AG04450 (cell line): ENCODE measurements at regions not wholly inside any gene's neighbourhood (a gene's known extent, or its start where the extent isn't known, plus 50 kb on each side); places are given as distances from the start of the nearest gene placed in this dataset.

ENCODE experiments used
- CTCF ChIA-PET: fragments of 300-600, 350-600 bp; formaldehyde crosslinking; extraction: SDS; loops from one replicate; lab custom pipeline; 2022; ENCODE audit warnings: antibody characterized with exemption, inconsistent platforms; lab: Charles Lee
- POLR2A ChIA-PET: fragments of 350-600 bp; formaldehyde crosslinking; extraction: SDS; loops from one replicate; lab custom pipeline; 2021; ENCODE audit warnings: antibody characterized with exemption, inconsistent platforms; lab: Yijun Ruan, JAX
- DNase-seq: peaks from one replicate; pipeline ENCODE4 v3.0.0-alpha.2; 2011; ENCODE audit warnings: low read depth, low spot score
- H3K27ac ChIP-seq: one replicate; pipeline ENCODE4 v1.5.1; 2012; ENCODE audit warnings: low read depth, low read length, control low read depth
- H3K27me3 ChIP-seq: one replicate; pipeline ENCODE4 v1.6.0; 2012; ENCODE audit warnings: low read length; ENCODE audit not compliant: control insufficient read depth, insufficient read depth
- H3K4me3 ChIP-seq: 2 replicates; pipeline ENCODE4 v1.5.1; 2011; ENCODE audit warnings: mild to moderate bottlenecking, low read depth, low read length, control low read depth
- H3K9me3 ChIP-seq: 2 replicates; pipeline ENCODE4 v1.5.1; 2012; ENCODE audit warnings: low read length; ENCODE audit not compliant: control insufficient read depth, insufficient read depth
- TF ChIP-seq, protein P1 (sequence below): IDR thresholded peaks from 2 replicates; pipeline ENCODE4 v1.5.1; 2011; ENCODE audit warnings: low read depth, low read length, control low read depth, inconsistent platforms

DNA sequence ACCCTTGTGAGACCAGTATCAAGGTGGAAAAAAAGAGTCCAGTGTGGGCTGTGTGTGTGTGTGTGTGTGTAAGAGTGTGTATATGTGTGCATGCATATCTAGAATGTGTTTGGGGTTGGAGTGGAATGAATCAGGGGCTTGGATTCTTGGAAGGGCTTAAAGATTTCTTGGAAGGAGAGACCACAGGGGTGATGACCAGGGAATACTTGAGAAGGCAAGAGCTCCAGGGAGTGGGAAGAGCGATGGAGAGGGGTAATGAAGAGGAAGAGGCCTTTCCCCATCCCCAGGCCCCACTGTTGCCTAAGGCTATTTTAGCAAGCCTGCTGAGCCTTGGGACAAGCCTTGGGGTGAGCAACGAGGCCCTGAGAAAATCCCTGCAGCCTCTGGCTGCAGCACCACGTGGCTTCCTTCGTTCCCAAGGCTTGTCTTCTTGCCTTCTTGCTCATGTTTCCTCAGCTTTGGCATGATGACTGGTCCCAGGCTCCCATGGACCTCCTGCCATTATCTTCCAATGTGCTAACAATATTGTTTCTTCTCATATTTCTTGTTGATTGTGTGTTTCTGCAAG, 663.4 kb downstream of the INHBA start:
- ChIA-PET CTCF (no interaction called here), POLR2A (interaction anchor here (0.8 kb wide), 1 partner anchor 13 kb away, joined by 3 read pairs; no protein-coding TSS in a partner anchor)
- no peak for DNase-seq
- no peak overlapping the region for H3K4me3 ChIP-seq
- no peak overlapping the region for H3K27ac ChIP-seq
- H3K27me3 ChIP-seq: peaks cover 2% of the 10 kb centered on the region
- H3K9me3 ChIP-seq: peaks cover 9% of the 10 kb centered on the region
- TF ChIP-seq, protein P1, sequence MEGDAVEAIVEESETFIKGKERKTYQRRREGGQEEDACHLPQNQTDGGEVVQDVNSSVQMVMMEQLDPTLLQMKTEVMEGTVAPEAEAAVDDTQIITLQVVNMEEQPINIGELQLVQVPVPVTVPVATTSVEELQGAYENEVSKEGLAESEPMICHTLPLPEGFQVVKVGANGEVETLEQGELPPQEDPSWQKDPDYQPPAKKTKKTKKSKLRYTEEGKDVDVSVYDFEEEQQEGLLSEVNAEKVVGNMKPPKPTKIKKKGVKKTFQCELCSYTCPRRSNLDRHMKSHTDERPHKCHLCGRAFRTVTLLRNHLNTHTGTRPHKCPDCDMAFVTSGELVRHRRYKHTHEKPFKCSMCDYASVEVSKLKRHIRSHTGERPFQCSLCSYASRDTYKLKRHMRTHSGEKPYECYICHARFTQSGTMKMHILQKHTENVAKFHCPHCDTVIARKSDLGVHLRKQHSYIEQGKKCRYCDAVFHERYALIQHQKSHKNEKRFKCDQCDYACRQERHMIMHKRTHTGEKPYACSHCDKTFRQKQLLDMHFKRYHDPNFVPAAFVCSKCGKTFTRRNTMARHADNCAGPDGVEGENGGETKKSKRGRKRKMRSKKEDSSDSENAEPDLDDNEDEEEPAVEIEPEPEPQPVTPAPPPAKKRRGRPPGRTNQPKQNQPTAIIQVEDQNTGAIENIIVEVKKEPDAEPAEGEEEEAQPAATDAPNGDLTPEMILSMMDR: no peak

- DNase-seq: no peak
- Histone ChIP-seq H3K9me3 (peaks cover 2% of the 10 kb centered on the region), H3K27me3 (no peaks in the 10 kb centered on the region), H3K27ac (no peak overlapping the region), H3K4me3 (no peak overlapping the region)
- TF ChIP-seq, protein P1: no peak
- ChIA-PET CTCF (no interaction called here), POLR2A (no interaction called here)
Observed at GRCh38 chr7:41038211-41038610, 664.7 kb downstream of the INHBA start.

- POLR2A ChIA-PET: no interaction called here
Observed at GRCh38 chr7:41037691-41038090, 665.2 kb downstream of the INHBA start.

GRCh38 chr7:41035794-41036193, 667.1 kb downstream of the INHBA start:
- Histone ChIP-seq H3K9me3 (no peaks in the 10 kb centered on the region; the same call in 1 of the 2 replicates), H3K4me3 (no peak overlapping the region), H3K27me3 (no peaks in the 10 kb centered on the region), H3K27ac (no peak overlapping the region)
- CTCF ChIA-PET: no interaction called here
- no peak for DNase-seq
- TF ChIP-seq, protein P1: no peak
- POLR2A ChIA-PET: no interaction called here

More at GRCh38 chr7:41037691-41038090, 665.2 kb downstream of the INHBA start:
- H3K27me3 ChIP-seq: no peaks in the 10 kb centered on the region
- CTCF ChIA-PET: no interaction called here
- no peaks in the 10 kb centered on the region; the same call in 1 of the 2 replicates for H3K9me3 ChIP-seq
- no peak overlapping the region for H3K27ac ChIP-seq
- TF ChIP-seq, protein P1: no peak
- DNase-seq: no peak
- H3K4me3 ChIP-seq: no peak overlapping the region

- Histone ChIP-seq H3K4me3 (no peak overlapping the region), H3K27me3 (no peaks in the 10 kb centered on the region), H3K27ac (no peak overlapping the region), H3K9me3 (no peaks in the 10 kb centered on the region; the same call in 1 of the 2 replicates)
- DNase-seq: no peak
- ChIA-PET CTCF (no interaction called here), POLR2A (no interaction called here)
- TF ChIP-seq, protein P1: no peak
Observed at GRCh38 chr7:41033500-41033899, 669.4 kb downstream of the INHBA start.
